ENCODE measurements at regions not wholly inside any gene's neighbourhood (a gene's known extent, or its start where the extent isn't known, plus 50 kb on each side); places are given as distances from the start of the nearest gene placed in this dataset.
A peak's percentile ranks its signal among the peaks of the same experiment; 100 is the strongest.
"Not testable (repeated sequence)": the region's sequence is repeated elsewhere in the genome, so short reads cannot be mapped to it uniquely, and the experiment has no call there.

DNA sequence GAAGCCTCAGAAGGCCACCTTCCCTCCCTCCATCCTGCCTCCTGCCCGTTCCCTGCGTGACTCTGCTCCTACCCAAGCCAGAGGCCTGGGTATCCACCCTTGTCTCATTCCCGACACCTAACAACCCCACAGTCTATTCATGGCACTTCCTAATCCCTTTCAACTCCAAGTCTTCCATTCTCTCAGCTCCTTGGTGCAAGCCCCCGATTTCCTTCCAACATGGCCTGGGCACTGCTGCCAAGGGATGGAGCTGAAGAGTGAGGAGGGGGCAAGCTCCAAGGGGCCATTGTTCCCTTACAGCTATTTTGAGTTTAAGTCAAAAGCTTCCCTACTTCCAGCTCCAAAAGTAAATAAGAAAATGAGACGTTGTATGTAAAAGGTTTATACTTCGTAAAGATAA lies 84.8 kb upstream of the ASB18 start:
- no peak for DNase-seq

DNA sequence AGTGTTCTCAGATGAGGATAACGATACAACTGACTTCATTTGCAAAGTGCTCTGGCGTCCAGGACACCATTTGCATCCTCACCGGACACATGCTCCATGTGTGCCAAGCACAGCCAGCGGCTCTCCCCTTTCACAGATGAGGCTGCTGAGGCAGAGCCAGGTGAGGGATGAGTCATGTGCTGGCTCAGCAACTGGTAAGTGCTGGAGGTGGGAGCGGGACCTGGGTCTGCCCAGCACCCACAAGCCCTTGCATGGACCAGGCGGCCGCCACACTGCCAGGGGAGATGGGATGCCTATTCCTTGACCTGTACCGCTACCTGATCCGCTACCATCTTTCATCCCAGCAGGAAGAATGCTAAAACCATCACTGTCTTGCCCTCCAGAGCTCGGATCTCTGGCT lies 86.2 kb upstream of the ASB18 start:
- no peak for DNase-seq

DNA sequence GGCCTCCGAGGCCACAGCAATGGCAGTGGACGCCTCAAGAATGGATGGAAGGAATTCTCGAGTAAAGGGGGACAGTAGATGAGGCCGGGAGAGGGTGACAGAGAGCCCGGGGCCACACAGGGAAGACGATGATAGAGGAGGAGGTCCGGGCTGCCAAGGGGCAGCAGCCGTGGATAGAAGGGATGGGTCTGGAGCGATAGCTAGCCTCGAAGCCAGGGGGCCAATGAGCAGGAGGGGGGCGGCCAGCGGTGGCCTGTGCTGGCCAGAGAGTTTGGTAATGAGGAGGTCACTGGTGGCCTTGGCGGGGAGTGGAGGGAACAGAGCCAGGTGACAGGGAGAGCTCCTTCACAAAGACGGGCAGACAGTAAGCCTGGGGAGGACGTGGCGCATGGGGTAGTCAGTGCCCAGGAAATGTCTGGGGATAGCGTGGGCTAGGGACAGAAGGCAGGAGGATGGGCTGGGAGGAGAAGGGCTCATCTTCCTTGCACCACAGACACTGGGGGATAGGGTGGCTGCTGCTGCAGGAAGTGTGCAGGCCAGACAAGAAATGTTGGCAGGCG lies 87.8 kb upstream of the ASB18 start:
- DNase-seq: no peak

DNA sequence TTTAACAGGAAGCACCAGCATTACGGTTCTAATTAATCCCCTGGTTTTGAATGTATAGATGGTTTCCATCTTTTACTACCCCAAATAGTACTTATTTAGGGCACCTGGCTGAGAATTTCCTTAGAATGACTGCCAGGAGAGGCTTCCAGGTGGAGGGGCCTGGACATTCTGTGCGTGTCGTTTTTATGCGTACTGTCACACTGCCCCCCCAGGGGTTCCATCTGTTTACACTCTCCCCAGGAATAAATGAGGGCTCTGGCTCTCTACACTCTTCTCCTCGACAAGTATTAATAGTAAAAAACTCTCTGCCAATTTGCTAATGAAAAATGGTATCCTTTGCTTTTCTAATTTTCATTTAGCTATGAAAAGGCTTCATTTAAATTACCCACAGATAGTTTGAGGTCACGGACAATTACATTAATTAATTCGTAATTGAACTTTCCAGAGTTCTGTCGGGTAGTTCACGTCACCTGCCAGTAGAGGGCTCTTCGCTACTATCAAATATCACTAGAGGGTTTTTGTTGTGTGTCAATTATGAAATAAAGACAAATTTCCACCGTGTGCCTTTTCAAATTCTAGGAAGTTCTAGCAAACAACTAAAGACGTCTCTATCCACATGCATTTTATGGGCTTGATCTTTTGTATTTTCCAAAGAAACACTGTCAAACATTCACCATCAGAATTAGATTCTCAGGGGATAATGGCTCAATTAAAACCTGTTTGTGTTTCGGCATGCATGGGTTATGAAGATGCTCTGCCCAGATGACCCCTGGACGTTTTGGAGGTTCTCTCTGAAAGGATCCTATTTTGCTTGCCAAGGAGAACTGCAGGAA lies 88.8 kb upstream of the ASB18 start:
- peak; percentile 56 for DNase-seq

DNA sequence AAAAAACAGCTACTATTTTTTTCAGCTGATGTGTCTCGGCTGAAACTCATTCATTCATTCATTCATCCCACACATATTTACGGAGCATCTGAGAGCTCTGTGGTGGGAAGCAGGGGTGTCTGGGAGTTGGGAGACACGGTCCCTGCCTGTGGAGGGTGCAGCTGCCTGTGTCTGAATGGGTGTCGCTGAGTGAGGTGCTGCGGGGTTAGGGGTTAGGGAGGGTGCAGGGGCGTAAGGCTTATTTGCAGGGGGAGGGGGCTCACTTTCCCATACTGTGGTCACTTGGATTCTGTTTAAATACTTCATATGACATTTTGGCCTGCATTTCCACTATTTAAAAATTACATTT lies 89.4 kb upstream of the ASB18 start:
- DNase-seq: no peak

DNA sequence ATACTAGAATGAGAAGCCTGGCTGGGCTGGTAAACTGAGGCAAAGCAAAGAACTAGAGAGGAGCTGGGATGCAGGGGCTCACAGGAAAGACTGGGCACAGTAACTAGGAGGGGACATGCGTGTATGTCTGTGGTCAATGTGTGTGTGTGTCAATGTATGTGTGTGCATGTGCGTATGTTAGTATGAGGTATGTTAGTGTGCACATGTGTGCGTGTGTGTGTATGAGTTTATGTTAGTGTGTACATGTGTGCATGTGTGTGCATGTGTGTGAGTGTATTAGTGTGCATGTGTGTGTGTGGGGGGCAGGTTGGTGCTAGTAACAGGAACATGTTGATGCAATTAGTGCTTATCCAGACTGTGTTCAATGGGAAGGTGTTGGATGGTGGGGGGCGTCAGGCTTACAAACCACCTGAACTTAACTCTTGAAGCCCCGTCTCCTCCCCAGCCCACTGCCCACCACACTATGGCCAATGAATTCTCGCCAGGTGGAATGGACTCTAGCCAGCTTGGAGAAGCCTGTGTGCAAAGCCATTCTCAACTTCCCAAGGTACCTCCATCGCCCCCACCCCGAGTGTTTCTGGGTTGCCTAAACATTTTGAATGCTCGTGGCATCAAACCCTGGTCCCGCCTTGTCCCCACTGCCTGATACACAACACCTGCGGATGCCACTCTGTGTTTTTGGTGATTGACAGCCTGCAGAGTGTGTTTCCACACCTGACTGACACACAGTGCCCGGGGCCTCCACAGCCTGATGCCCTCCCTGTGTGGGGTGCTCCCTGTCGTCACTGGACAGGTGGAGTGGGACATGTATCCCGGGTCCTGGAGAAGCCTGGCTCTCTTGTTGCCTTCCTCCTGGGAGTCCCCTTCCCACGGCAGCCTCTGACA lies 90.1 kb upstream of the ASB18 start:
- no peak for DNase-seq

DNA sequence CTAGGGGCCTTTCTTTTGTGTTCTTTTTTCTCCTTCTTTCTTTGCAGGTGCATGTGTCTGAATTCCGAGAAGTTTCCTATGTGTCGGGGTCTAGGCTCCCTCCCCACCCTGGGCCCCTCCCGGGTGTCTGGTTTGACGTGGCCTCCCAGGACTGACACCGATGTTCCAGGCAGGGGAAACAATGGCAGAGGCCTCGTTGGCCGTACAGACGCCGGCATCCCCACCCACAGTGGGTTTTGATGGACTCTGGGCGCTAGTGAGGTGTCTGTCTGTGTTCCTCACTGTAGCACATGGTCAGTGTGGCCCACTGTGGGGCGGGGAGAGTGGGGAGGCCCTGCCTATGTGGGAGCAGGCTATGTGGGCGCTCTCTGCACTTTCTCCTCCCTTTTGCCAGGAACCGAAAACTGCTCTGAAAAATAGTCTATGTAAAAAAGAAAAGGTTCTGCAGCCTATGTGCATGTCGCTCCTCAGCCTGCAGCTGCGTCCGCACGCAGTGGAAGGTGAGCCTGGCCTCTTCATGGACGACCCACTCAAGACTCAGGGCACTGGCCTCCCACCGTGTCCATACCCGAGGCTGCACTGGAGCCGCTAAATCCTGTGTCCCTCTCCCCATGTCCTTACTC lies 90.9 kb upstream of the ASB18 start:
- DNase-seq: no peak

DNA sequence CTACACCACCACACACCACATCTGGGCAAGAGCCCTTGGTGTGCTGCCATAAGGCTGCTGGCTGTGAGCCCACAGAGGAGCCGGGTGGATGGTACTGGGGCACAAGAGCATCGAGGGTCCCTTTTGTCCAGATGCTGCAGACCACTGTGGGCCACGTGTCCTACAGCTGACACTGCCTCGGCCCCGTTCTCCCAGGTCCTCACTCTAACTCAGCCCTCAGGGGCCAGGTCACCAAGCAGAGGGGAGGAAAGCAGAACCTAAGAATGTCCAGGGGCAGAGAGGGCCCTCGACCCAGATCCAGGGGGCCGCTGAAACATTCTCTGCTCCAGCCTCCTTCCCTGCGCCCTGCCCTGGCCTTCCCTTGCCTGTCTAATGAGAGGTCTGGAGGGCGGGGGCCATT lies 91.7 kb upstream of the ASB18 start:
- no peak for DNase-seq

DNA sequence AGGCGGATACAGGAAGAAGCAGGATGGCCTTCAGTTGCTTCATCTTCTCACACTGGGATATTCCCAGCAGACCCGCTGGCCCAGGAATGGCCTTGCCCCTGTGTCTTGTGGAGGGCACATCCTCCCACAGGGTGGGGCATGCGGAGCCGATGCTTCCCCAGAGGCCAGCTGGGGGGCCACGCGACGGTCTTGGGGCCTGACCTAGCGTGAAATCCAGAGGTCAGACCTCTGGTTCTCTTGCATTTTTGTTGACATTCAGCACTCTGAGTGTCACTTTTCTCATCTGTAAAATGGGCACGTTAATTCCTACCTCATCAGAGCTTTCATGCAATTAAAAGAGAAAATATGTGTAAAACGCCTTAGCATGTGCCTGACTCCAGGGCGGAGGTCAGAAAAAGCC lies 92.1 kb upstream of the ASB18 start:
- DNase-seq: not testable (repeated sequence)

DNA sequence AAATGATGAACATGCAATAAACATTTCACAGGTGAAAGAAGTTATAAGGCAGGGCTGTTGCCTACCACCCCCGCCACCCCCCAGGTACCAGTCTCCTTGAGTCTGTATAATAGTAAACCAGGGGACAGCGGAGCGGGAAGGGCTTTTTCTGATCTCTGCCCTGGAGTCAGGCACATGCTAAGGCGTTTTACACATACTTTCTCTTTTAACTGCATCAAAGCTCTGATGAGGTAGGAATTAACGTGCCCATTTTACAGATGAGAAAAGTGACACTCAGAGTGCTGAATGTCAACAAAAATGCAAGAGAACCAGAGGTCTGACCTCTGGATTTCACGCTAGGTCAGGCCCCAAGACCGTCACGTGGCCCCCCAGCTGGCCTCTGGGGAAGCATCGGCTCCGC lies 94.3 kb upstream of the ASB18 start:
- not testable (repeated sequence) for DNase-seq

DNA sequence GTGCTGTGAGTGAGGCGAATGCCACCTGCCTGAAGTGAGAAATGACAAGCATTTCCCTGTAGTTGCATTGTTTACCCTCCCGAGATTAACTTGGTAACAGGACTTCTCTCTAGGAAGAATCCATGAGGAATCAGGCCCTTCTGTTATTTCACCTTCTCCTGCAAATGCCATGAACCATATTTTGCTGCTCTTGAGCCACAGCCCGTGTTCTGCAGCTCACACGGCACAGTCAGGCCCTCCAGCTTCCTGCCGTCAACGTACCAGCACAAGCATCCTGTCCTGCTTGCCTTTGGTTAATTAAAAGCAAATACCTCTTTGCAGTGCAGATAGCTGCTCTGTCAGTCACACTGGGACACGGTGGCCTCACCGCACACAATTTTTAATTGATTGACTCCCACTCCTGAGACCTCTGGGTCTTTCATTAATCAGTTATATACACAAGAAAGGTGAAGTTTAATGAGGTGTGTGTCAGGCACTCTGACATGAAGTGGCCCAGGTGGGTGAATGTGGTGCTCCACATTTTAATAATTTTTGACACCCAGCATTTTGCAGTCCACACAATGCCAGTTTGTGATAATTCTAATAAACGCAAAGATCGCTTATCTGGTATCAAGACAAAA lies 95.3 kb upstream of the ASB18 start:
- peak; percentile 15 for DNase-seq

DNA sequence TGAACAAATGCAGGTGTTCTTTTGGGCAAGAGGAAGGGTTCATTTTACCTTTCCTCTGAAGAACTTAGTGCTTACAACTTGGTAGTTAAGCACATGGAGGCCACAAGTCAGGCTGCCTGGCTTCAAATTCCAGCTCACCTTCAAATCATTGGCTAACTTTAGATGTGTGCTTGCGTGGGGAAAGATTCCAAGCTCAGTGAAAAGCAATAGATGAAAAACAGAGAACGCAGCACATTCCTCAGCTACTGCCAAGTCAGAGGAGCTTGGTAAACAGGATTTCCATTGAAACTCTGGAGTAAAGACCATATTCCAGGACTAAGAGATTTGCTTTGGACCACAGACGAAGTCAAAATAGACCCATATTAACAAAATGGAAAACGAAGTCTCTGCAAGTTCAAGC lies 96.3 kb upstream of the ASB18 start:
- no peak for DNase-seq

DNA sequence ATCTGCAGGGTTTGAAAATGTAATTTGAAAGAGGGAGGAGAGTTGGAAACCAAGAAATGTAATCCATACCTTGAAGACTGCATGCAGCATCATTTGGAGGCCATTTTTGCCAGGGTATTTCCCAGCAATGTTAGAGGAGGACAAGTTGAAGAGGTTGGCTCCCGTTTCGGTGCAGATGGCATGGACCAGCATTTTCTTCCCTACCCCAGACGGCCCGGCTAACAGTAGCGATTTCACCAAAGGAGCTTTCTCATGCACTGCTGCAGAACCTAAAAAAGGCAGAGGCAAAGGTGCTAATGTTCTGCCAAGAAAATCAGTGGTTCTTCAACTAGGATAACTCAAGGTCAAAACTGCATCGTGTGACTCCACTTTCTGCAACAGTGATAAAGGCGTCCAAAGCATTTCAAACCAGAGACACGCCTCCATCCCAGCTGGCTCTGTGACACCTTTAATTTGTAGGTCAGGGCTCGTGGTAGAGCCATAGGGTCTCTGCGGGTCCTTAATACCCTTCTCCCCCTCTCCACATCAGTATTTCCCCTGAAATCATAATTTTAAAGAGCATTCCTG lies 99.6 kb upstream of the ASB18 start:
- no peak for DNase-seq

DNA sequence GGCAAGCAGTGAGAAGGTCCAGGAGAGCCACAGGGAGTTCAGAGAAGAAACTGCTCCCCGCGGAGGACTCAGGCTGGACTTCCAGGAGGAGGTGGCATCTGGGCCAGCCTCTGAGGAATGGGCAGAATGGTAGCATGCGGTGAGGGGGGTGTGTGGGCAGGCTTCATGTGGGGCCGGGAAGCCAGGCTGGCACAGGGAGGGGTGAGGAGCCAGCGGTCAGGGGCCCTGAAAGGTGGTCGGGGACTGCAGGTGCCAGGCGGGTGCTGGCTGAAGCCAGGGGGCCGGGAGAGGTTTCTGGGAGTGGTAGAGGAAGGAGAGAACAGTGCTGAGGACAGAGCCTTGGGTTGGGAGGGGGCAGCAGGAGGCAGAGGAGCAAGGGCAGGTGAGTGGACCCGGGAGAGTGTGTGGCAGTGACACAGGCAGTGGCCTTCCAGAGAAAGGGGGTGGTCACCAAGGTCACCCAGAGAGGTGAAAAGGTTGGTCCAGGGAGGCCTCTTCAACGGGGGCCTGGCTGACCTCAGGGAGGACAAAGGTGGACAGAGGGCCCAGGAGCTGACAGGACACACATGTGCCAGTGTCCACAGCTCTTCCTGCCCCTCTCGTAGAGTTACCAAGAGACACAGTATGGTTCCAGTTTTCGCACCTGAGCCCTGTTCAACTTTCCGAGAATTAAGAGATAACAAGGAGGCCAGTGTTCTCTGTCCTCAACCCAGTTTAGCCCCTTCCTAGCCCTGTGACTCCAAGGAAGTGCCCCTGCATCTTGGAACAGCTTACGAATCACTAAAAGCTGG lies 101.2 kb upstream of the ASB18 start:
- no peak for DNase-seq

DNA sequence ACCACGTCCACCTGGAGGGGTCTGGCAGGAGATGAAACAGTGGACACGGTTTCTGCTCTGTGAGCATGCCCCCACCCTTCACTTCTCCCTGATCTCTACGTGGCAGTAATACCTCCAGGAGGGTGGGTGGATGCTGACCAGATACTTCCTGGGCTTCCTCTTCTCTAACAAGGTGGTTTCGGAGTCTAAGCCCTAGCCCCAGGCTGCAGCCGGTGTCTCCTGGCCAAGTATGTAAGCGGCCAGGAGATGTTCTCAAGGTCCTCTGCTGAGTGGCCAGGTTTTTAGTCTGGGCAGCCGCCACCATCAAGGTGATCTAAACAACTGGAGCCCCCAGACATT lies 101.8 kb upstream of the ASB18 start:
- DNase-seq: no peak

DNA sequence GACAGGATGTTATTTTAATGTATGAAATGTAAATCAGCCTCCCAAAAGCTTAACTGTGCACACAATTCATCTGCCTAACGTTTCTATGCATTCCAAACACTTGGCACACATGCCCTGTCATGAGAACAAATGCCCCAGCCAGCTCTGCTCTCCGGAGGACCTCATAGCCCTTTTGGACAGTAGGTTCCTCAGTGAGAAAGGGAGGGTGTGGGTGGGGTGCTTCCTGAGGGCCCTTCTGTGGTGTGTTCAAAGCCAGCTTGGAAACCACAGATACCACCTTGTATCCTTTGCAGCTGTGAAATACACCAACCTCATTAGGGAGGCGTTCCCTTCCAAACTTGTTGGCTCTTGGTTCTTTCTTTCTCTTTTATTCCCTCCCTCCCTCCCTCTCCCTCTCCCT lies 102.2 kb upstream of the ASB18 start:
- peak; percentile 61 for DNase-seq

DNA sequence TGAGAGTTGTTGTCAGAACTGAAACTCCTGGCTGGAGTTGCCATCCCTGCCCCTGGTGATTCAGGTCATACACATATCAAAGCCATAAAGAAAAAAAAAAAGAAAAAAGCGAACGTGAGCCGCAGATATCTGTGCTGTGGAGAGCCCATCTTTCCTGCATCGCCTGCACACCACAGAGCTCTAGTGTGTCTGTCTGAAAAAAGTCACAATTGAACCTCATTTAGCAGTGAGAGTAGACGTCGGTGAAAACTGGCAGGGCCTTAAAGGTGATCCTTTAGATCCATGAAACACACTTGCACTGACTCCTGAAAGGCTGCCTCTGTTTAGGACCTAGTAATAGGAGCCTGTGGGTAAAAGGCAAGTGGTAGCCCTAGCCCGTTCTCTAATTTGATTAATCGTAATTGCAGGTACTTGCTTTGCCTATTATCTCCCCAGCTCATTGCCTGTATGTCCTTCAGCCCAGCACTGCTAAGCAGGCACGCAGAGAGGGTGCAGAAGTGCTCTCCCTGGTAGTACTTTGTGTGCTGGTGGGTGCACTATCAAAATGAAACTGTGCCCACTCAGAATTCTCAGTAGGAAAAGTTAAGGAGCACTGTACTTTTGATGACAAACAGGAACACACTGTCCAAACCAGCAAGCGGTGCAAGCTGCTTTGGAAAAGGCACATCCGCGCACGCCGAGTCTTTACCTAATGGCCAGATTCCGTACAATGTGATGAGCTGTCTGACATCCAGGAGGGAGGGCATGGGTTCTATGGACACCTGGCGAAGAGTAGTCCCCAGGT lies 103.5 kb upstream of the ASB18 start:
- no peak for DNase-seq

DNA sequence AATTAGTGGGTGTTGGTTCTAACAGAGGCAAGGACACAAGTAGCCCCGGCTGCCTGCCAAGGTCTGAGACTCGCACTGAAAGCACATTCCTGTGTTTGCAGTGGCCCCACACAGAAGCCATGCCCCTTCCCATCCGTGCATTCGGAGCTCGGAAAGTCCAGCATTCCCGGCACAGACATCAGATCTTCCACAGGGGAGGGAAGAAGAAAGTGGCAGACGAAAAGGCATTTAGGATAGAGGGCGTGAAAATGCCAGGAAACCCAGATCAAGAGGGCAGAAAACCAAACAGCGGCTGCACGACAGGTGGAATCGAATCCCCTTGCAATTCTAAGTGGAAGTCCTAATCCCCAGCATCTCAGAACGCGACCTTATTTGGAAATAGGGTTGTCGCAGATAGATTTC lies 105.5 kb upstream of the ASB18 start:
- no peak for DNase-seq

DNA sequence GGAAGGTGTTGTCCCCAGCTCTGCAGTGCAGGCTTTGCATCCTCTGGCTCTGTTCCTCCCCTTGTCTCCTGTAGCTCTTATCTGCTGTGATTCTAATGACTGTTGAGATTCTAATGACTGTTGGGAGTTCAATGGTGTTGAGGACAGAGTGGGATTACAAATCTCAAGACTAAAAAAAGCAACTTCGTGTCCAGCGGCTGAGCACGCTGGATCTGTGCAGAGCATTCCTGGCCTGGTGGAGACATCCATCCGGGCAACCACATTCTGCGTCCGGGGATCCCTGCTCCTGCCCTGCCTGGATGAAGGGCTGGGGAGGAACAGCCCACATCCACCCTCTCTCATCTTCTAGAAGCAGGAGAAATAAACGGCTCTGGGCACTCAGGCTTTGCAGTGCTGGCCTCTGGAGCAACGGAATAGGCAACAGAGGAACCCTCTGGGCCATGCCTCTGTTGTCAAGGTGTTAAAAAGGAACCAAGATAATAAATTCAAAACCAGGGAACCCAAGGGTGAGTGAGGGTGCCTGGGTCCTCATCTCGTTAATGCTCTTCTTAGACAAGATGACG lies 106.7 kb upstream of the ASB18 start:
- no peak for DNase-seq

DNA sequence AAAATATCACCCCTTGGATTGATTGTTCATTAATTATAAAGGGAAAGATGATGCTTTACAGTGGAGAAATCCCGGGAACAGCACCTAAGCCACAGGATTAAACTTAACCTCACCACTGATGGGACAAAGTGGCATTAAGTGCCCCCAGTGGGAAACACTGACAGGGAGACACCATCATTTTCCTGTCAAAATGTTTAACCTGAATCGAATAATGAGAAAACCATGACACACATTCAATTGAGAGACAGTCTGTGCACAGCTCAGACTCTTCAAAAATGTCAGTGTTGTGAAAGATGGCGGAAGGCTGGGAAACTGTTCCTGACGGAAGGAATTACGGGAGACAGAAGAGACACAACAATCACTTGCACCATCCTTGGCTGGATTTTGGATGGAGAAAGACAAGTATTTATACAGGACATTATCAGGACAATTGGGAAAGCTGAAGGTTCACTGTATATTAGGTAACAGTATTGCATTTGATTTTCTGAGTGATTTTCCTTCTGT lies 111.8 kb upstream of the ASB18 start:
- no peak for DNase-seq

All from CD4-positive, alpha-beta T cell treated with Interleukin-10 for 1 hour (primary cell).